CD4-positive, alpha-beta T cell (primary cell): ENCODE measurements at regions not wholly inside any gene's neighbourhood (a gene's known extent, or its start where the extent isn't known, plus 50 kb on each side); places are given as distances from the start of the nearest gene placed in this dataset.

Experiments
- ATAC-seq: fragments of 200-7000 bp; cut with Tn5 transposase; one replicate; pipeline ENCODE4 v1.10.0; 2022; ENCODE audit warnings: mild to moderate bottlenecking; ENCODE audit not compliant: poor library complexity
- CTCF ChIA-PET: fragments of 350-600 bp; sonication (Branson Sonifier 250); formaldehyde crosslinking; loops from one replicate; lab custom pipeline; 2021; ENCODE audit warnings: antibody characterized with exemption, inconsistent platforms; lab: Charles Lee
- POLR2A ChIA-PET: fragments of 350-600 bp; sonication (Branson Sonifier 250); formaldehyde crosslinking; loops from one replicate; lab custom pipeline; 2021; ENCODE audit warnings: antibody characterized with exemption, inconsistent platforms; lab: Charles Lee
- DNase-seq, 14 experiments: peaks; one replicate each; pipeline ENCODE4 v3.0.0-alpha.2; 2013 to 2020; ENCODE audit warnings: mixed read lengths in 2 of 14
- H3K27ac ChIP-seq, 2 donors: one replicate each; pipeline versions ENCODE4 v1.5.1 to v1.7.0; 2013; ENCODE audit warnings: low read length in 2 of 2, low read depth in 1 of 2, mild to moderate bottlenecking in 1 of 2
- H3K27me3 ChIP-seq, 2 experiments: 1 replicate in 1 of 2; 2 replicates in 1 of 2; pipeline versions ENCODE4 v1.6.1 to v1.7.0; 2013; ENCODE audit warnings: low read length in 2 of 2, control low read depth in 1 of 2, mild to moderate bottlenecking in 1 of 2, moderate library complexity in 1 of 2; ENCODE audit not compliant: insufficient read depth in 2 of 2, control insufficient read depth in 1 of 2
- H3K36me3 ChIP-seq: one replicate; pipeline ENCODE4 v1.6.1; 2013; ENCODE audit warnings: low read length, control low read depth; ENCODE audit not compliant: insufficient read depth
- H3K4me1 ChIP-seq: one replicate; pipeline ENCODE4 v1.6.1; 2013; ENCODE audit warnings: low read length, control low read depth; ENCODE audit not compliant: insufficient read depth
- H3K4me3 ChIP-seq: one replicate; pipeline ENCODE4 v1.5.1; 2013; ENCODE audit warnings: mild to moderate bottlenecking, low read length, moderate library complexity
- H3K9me3 ChIP-seq, 2 experiments: 1 replicate in 1 of 2; 2 replicates in 1 of 2; pipeline versions ENCODE4 v1.6.1 to v1.7.0; 2013; ENCODE audit warnings: low read length in 2 of 2, mild to moderate bottlenecking in 2 of 2, control low read depth in 1 of 2, moderate library complexity in 1 of 2; ENCODE audit not compliant: control insufficient read depth in 1 of 2, insufficient read depth in 1 of 2
- H3K27ac Mint-ChIP-seq: one replicate; pipeline ENCODE4 v1.8.0; 2020; ENCODE audit warnings: mixed read lengths
- H3K27me3 Mint-ChIP-seq: one replicate; pipeline ENCODE4 v1.8.0; 2021; ENCODE audit warnings: mixed read lengths
- H3K36me3 Mint-ChIP-seq: one replicate; pipeline ENCODE4 v1.8.0; 2021; ENCODE audit warnings: low read depth, mixed read lengths
- H3K4me1 Mint-ChIP-seq: one replicate; pipeline ENCODE4 v1.8.0; 2021; ENCODE audit warnings: low read depth, mixed read lengths
- H3K4me3 Mint-ChIP-seq: one replicate; pipeline ENCODE4 v1.8.0; 2020; ENCODE audit warnings: mild to moderate bottlenecking, mixed read lengths
- H3K9me3 Mint-ChIP-seq: one replicate; pipeline ENCODE4 v1.8.0; 2020; ENCODE audit warnings: mixed read lengths
- CTCF ChIP-seq: fragments of 200-600 bp; IDR thresholded peaks from one replicate; pipeline ENCODE4 v1.8.0; 2022; ENCODE audit warnings: antibody characterized with exemption, mild to moderate bottlenecking
- intact Hi-C, 2 experiments: fragments of 100-400 bp; cut with DNase I in 1 of 2; cut with micrococcal nuclease in 1 of 2; formaldehyde crosslinking; loops; one replicate each; pipeline versions ENCODE4 v1.15.1 to v1.9.0; 2023 to 2025; cut with DNase I, micrococcal nuclease

- Histone ChIP-seq H3K9me3 (peaks cover 0 to 4% of the 10 kb centered on the region in 2 experiments), H3K27me3 (no peaks in the 10 kb centered on the region), H3K4me1 (no peaks in the 10 kb centered on the region), H3K27ac (no peak overlapping the region), H3K4me3 (no peak overlapping the region), H3K36me3 (no peaks in the 10 kb centered on the region)
- no peak for DNase-seq
- Mint-ChIP-seq H3K9me3 (no peaks in the 10 kb centered on the region), H3K4me1 (no peaks in the 10 kb centered on the region), H3K36me3 (no peaks in the 10 kb centered on the region), H3K27me3 (no peaks in the 10 kb centered on the region), H3K27ac (no peak overlapping the region), H3K4me3 (no peak overlapping the region)
- no peak for TF ChIP-seq CTCF
- ATAC-seq, result no peak
- CTCF ChIA-PET, result no interaction called here
- intact Hi-C loops, result no loop called here
- POLR2A ChIA-PET, result no interaction called here
Measured at GRCh38 chr4:181475781-181476507, 767.3 kb upstream of the TENM3 start.

- CTCF ChIA-PET, result no interaction called here
- ATAC-seq (no peak), DNase-seq (no peak)
- no peaks in the 10 kb centered on the region for H3K36me3 Mint-ChIP-seq
- Histone ChIP-seq H3K9me3 (peaks cover 0 to 4% of the 10 kb centered on the region in 2 experiments), H3K27me3 (no peaks in the 10 kb centered on the region), H3K36me3 (no peaks in the 10 kb centered on the region), H3K4me1 (no peaks in the 10 kb centered on the region), H3K27ac (no peak overlapping the region), H3K4me3 (no peak overlapping the region)
- H3K4me1 Mint-ChIP-seq, result no peaks in the 10 kb centered on the region
- POLR2A ChIA-PET, result no interaction called here
- intact Hi-C loops, result no loop called here
- no peak overlapping the region for H3K27ac Mint-ChIP-seq
- H3K27me3 Mint-ChIP-seq, result no peaks in the 10 kb centered on the region
- TF ChIP-seq CTCF, result no peak
- H3K4me3 Mint-ChIP-seq, result no peak overlapping the region
- H3K9me3 Mint-ChIP-seq, result peaks cover 3% of the 10 kb centered on the region
Measured at GRCh38 chr4:181476508-181476890, 766.7 kb upstream of the TENM3 start.

- Mint-ChIP-seq H3K4me1 (no peaks in the 10 kb centered on the region), H3K9me3 (peaks cover 3% of the 10 kb centered on the region), H3K27ac (no peak overlapping the region), H3K36me3 (no peaks in the 10 kb centered on the region), H3K4me3 (no peak overlapping the region), H3K27me3 (no peaks in the 10 kb centered on the region)
- ChIA-PET CTCF (no interaction called here), POLR2A (no interaction called here)
- Histone ChIP-seq H3K36me3 (no peaks in the 10 kb centered on the region), H3K27ac (no peak overlapping the region), H3K9me3 (peaks cover 0 to 4% of the 10 kb centered on the region in 2 experiments), H3K4me3 (no peak overlapping the region), H3K4me1 (no peaks in the 10 kb centered on the region), H3K27me3 (no peaks in the 10 kb centered on the region)
- TF ChIP-seq CTCF, result no peak
- DNase-seq (no peak), ATAC-seq (no peak)
- intact Hi-C loops, result no loop called here
Measured at GRCh38 chr4:181477591-181477990, 765.6 kb upstream of the TENM3 start.
